GM18519 (cell line): ENCODE measurements at regions not wholly inside any gene's neighbourhood (a gene's known extent, or its start where the extent isn't known, plus 50 kb on each side); places are given as distances from the start of the nearest gene placed in this dataset.

ENCODE experiments used
- ATAC-seq: cut with Tn5 transposase; IDR thresholded peaks from one replicate; pipeline ENCODE4 v1.9.1; 2021; ENCODE audit warnings: mild to moderate bottlenecking, moderate library complexity; ENCODE audit not compliant: unreplicated experiment, low FRiP score

GRCh38 chr1:195591917-195592672 is 1016.1 kb downstream of the KCNT2 start:
- ATAC-seq: no peak

- no peak for ATAC-seq
Measured at GRCh38 chr1:195590649-195591048, 1017.6 kb downstream of the KCNT2 start.

GRCh38 chr1:195584870-195585624 is 1023.2 kb downstream of the KCNT2 start:
- ATAC-seq: no peak

GRCh38 chr1:195580988-195581387 is 1027.3 kb downstream of the KCNT2 start:
- ATAC-seq: no peak

- ATAC-seq: no peak
Measured at GRCh38 chr1:195577748-195578147, 1030.5 kb downstream of the KCNT2 start.

GRCh38 chr1:195576641-195577040 is 1031.6 kb downstream of the KCNT2 start:
- no peak for ATAC-seq

GRCh38 chr1:195574511-195574910 is 1033.7 kb downstream of the KCNT2 start:
- ATAC-seq: no peak

GRCh38 chr1:195569934-195570333 is 1038.3 kb downstream of the KCNT2 start:
- ATAC-seq: no peak

GRCh38 chr1:195568389-195568788 is 1039.9 kb downstream of the KCNT2 start:
- no peak for ATAC-seq

GRCh38 chr1:195562074-195562473 is 1046.2 kb downstream of the KCNT2 start:
- ATAC-seq: no peak

- ATAC-seq: no peak
Measured at GRCh38 chr1:195550071-195550862, 1058.0 kb downstream of the KCNT2 start.

GRCh38 chr1:195530961-195531360 is 1077.3 kb downstream of the KCNT2 start:
- ATAC-seq: no peak

GRCh38 chr1:195529881-195530280 is 1078.4 kb downstream of the KCNT2 start:
- ATAC-seq: no peak

GRCh38 chr1:195520757-195521156 is 1087.5 kb downstream of the KCNT2 start:
- ATAC-seq: no peak

- no peak for ATAC-seq
Measured at GRCh38 chr1:195516036-195516435, 1092.2 kb downstream of the KCNT2 start.

- no peak for ATAC-seq
Measured at GRCh38 chr1:195511501-195511900, 1096.7 kb downstream of the KCNT2 start.

GRCh38 chr1:195501118-195501517 is 1107.1 kb downstream of the KCNT2 start:
- ATAC-seq: no peak

GRCh38 chr1:195495720-195496635 is 1112.3 kb downstream of the KCNT2 start:
- ATAC-seq: no peak

GRCh38 chr1:195482137-195482536 is 1126.1 kb downstream of the KCNT2 start:
- ATAC-seq: no peak

- no peak for ATAC-seq
Measured at GRCh38 chr1:195481293-195481692, 1126.9 kb downstream of the KCNT2 start.
